CD4-positive, CD25-positive, alpha-beta regulatory T cell (primary cell): ENCODE measurements at regions not wholly inside any gene's neighbourhood (a gene's known extent, or its start where the extent isn't known, plus 50 kb on each side); places are given as distances from the start of the nearest gene placed in this dataset.

Experiments
- ATAC-seq, 2 donors: fragments of 150-1000 bp; cut with Tn5 transposase; one replicate each; pipeline ENCODE4 v1.10.0; 2021; ENCODE audit warnings: low read depth in 2 of 2, moderate number of reproducible peaks in 2 of 2, moderate library complexity in 1 of 2
- DNase-seq, 3 donors: peaks; one replicate each; pipeline versions ENCODE4 v3.0.0 to v3.0.0-alpha.2; 2012 to 2022; ENCODE audit warnings: mixed read lengths in 1 of 3
- H3K27ac ChIP-seq: one replicate; pipeline ENCODE4 v1.7.0; 2013; ENCODE audit warnings: mild to moderate bottlenecking, low read length; ENCODE audit not compliant: insufficient read depth, poor library complexity, severe bottlenecking
- H3K27me3 ChIP-seq: one replicate; pipeline ENCODE4 v1.7.0; 2013; ENCODE audit warnings: low read length; ENCODE audit not compliant: control insufficient read depth, insufficient read depth
- H3K36me3 ChIP-seq: one replicate; pipeline ENCODE4 v1.7.0; 2013; ENCODE audit warnings: mild to moderate bottlenecking, low read length, moderate library complexity; ENCODE audit not compliant: control insufficient read depth, insufficient read depth
- H3K4me1 ChIP-seq: 2 replicates; pipeline ENCODE4 v1.7.0; 2013; ENCODE audit warnings: mild to moderate bottlenecking, low read length; ENCODE audit not compliant: insufficient read depth, control insufficient read depth, poor library complexity, severe bottlenecking
- H3K4me3 ChIP-seq: one replicate; pipeline ENCODE4 v1.7.0; 2013; ENCODE audit warnings: low read depth, mild to moderate bottlenecking, low read length, moderate library complexity
- H3K9me3 ChIP-seq, 2 experiments: 1 replicate in 1 of 2; 2 replicates in 1 of 2; pipeline ENCODE4 v1.7.0; 2013; ENCODE audit warnings: low read length in 2 of 2, mild to moderate bottlenecking in 1 of 2, moderate library complexity in 1 of 2; ENCODE audit not compliant: control insufficient read depth in 2 of 2
- H3K27ac Mint-ChIP-seq, 3 donors: one replicate each; pipeline ENCODE4 v1.8.0; 2020 to 2022; ENCODE audit warnings: mild to moderate bottlenecking in 3 of 3, mixed read lengths in 3 of 3, moderate library complexity in 2 of 3
- H3K27me3 Mint-ChIP-seq: one replicate; pipeline ENCODE4 v1.8.0; 2022; ENCODE audit warnings: mild to moderate bottlenecking, mixed read lengths
- H3K36me3 Mint-ChIP-seq: one replicate; pipeline ENCODE4 v1.8.0; 2020; ENCODE audit warnings: mixed read lengths
- H3K4me1 Mint-ChIP-seq, 4 donors: one replicate each; pipeline ENCODE4 v1.8.0; 2020 to 2022; ENCODE audit warnings: mixed read lengths in 4 of 4, mild to moderate bottlenecking in 1 of 4
- H3K4me3 Mint-ChIP-seq, 4 donors: one replicate each; pipeline ENCODE4 v1.8.0; 2020 to 2022; ENCODE audit warnings: mild to moderate bottlenecking in 4 of 4, mixed read lengths in 4 of 4, moderate library complexity in 3 of 4
- H3K9me3 Mint-ChIP-seq, 7 donors: one replicate each; pipeline ENCODE4 v1.8.0; 2020 to 2022; ENCODE audit warnings: mixed read lengths in 7 of 7, mild to moderate bottlenecking in 3 of 7, moderate library complexity in 2 of 7

- no peaks in the 10 kb centered on the region for H3K27me3 ChIP-seq
- H3K27ac ChIP-seq = no peak overlapping the region
- Mint-ChIP-seq H3K27ac (no peak overlapping the region), H3K4me1 (peaks cover 0 to 4% (median 0%) of the 10 kb centered on the region in 4 donors), H3K36me3 (no peaks in the 10 kb centered on the region), H3K27me3 (peaks cover 14% of the 10 kb centered on the region), H3K9me3 (no peaks in the 10 kb centered on the region), H3K4me3 (no peak overlapping the region)
- no peaks in the 10 kb centered on the region for H3K36me3 ChIP-seq
- DNase-seq (no peak), ATAC-seq (no peak)
- no peaks in the 10 kb centered on the region for H3K4me1 ChIP-seq
- H3K4me3 ChIP-seq = no peak overlapping the region
- H3K9me3 ChIP-seq = no peaks in the 10 kb centered on the region
These were observed 101.0 kb upstream of the AKIP1 start for GRCh38 chr11:8809939-8810539.

- no peaks in the 10 kb centered on the region for H3K36me3 ChIP-seq
- peaks cover 14% of the 10 kb centered on the region for H3K27me3 Mint-ChIP-seq
- H3K27ac Mint-ChIP-seq = no peak overlapping the region
- H3K36me3 Mint-ChIP-seq = no peaks in the 10 kb centered on the region
- peaks cover 0 to 4% (median 0%) of the 10 kb centered on the region in 4 donors for H3K4me1 Mint-ChIP-seq
- peak overlapping the region in 1 of 4 donors; percentile 57 for H3K4me3 Mint-ChIP-seq
- ATAC-seq (no peak), DNase-seq (peak in 1 of 3 donors; percentile 24)
- H3K27ac ChIP-seq = no peak overlapping the region
- no peak overlapping the region for H3K4me3 ChIP-seq
- no peaks in the 10 kb centered on the region for H3K27me3 ChIP-seq
- H3K9me3 ChIP-seq = no peaks in the 10 kb centered on the region
- no peaks in the 10 kb centered on the region for H3K4me1 ChIP-seq
- no peaks in the 10 kb centered on the region for H3K9me3 Mint-ChIP-seq
These were observed 100.3 kb upstream of the AKIP1 start for GRCh38 chr11:8810540-8811301.

GRCh38 chr11:8811571-8811970 is 99.4 kb upstream of the AKIP1 start:
- H3K9me3 Mint-ChIP-seq = no peaks in the 10 kb centered on the region
- no peaks in the 10 kb centered on the region for H3K9me3 ChIP-seq
- peaks cover 14% of the 10 kb centered on the region for H3K27me3 Mint-ChIP-seq
- peaks cover 0 to 4% (median 0%) of the 10 kb centered on the region in 4 donors for H3K4me1 Mint-ChIP-seq
- H3K36me3 Mint-ChIP-seq = no peaks in the 10 kb centered on the region
- H3K4me1 ChIP-seq = no peaks in the 10 kb centered on the region
- no peak overlapping the region for H3K4me3 ChIP-seq
- H3K27ac ChIP-seq = no peak overlapping the region
- no peak for DNase-seq
- ATAC-seq = no peak
- no peaks in the 10 kb centered on the region for H3K36me3 ChIP-seq
- H3K27me3 ChIP-seq = no peaks in the 10 kb centered on the region
- H3K4me3 Mint-ChIP-seq = no peak overlapping the region
- no peak overlapping the region for H3K27ac Mint-ChIP-seq

GRCh38 chr11:8812438-8812837 is 98.6 kb upstream of the AKIP1 start:
- Mint-ChIP-seq H3K4me3 (no peak overlapping the region), H3K27me3 (peaks cover 14% of the 10 kb centered on the region), H3K27ac (no peak overlapping the region), H3K4me1 (peaks cover 0 to 4% (median 0%) of the 10 kb centered on the region in 4 donors), H3K36me3 (no peaks in the 10 kb centered on the region), H3K9me3 (no peaks in the 10 kb centered on the region)
- Histone ChIP-seq H3K9me3 (no peaks in the 10 kb centered on the region), H3K27ac (no peak overlapping the region), H3K36me3 (no peaks in the 10 kb centered on the region), H3K4me3 (no peak overlapping the region), H3K4me1 (no peaks in the 10 kb centered on the region), H3K27me3 (no peaks in the 10 kb centered on the region)
- DNase-seq (no peak), ATAC-seq (no peak)

GRCh38 chr11:8813658-8814057 is 97.3 kb upstream of the AKIP1 start:
- Histone ChIP-seq H3K9me3 (no peaks in the 10 kb centered on the region), H3K27ac (no peak overlapping the region), H3K4me1 (no peaks in the 10 kb centered on the region), H3K4me3 (no peak overlapping the region), H3K36me3 (no peaks in the 10 kb centered on the region), H3K27me3 (no peaks in the 10 kb centered on the region)
- ATAC-seq = no peak
- Mint-ChIP-seq H3K4me3 (no peak overlapping the region), H3K4me1 (peaks cover 0 to 4% (median 0%) of the 10 kb centered on the region in 4 donors), H3K9me3 (no peaks in the 10 kb centered on the region), H3K27ac (no peak overlapping the region), H3K36me3 (no peaks in the 10 kb centered on the region), H3K27me3 (peaks cover 14% of the 10 kb centered on the region)
- DNase-seq = peak in 2 of 3 donors; percentile 11 to 60

- Histone ChIP-seq H3K27me3 (peaks cover 1% of the 10 kb centered on the region), H3K27ac (no peak overlapping the region), H3K4me3 (no peak overlapping the region), H3K36me3 (no peaks in the 10 kb centered on the region), H3K4me1 (no peaks in the 10 kb centered on the region), H3K9me3 (no peaks in the 10 kb centered on the region)
- H3K4me3 Mint-ChIP-seq = no peak overlapping the region
- DNase-seq (peak in 1 of 3 donors; percentile 15), ATAC-seq (no peak)
- H3K27me3 Mint-ChIP-seq = peaks cover 14% of the 10 kb centered on the region
- no peak overlapping the region for H3K27ac Mint-ChIP-seq
- peaks cover 0 to 4% (median 0%) of the 10 kb centered on the region in 4 donors for H3K4me1 Mint-ChIP-seq
- H3K9me3 Mint-ChIP-seq = no peaks in the 10 kb centered on the region
- no peaks in the 10 kb centered on the region for H3K36me3 Mint-ChIP-seq
These were observed 96.6 kb upstream of the AKIP1 start for GRCh38 chr11:8814209-8814922.

GRCh38 chr11:8814923-8815240 is 96.1 kb upstream of the AKIP1 start:
- no peak overlapping the region for H3K27ac ChIP-seq
- Mint-ChIP-seq H3K27me3 (peaks cover 13% of the 10 kb centered on the region), H3K4me3 (no peak overlapping the region), H3K9me3 (no peaks in the 10 kb centered on the region), H3K36me3 (no peaks in the 10 kb centered on the region), H3K27ac (no peak overlapping the region), H3K4me1 (peaks cover 0 to 4% (median 0%) of the 10 kb centered on the region in 4 donors)
- DNase-seq (no peak), ATAC-seq (no peak)
- peaks cover 4% of the 10 kb centered on the region for H3K27me3 ChIP-seq
- no peaks in the 10 kb centered on the region for H3K4me1 ChIP-seq
- H3K4me3 ChIP-seq = no peak overlapping the region
- H3K9me3 ChIP-seq = no peaks in the 10 kb centered on the region
- H3K36me3 ChIP-seq = no peaks in the 10 kb centered on the region
